GM23248 (cell line): ENCODE measurements at regions not wholly inside any gene's neighbourhood (a gene's known extent, or its start where the extent isn't known, plus 50 kb on each side); places are given as distances from the start of the nearest gene placed in this dataset.

Experiments
- DNase-seq: peaks from one replicate; pipeline ENCODE4 v3.0.0-alpha.2; 2015
- H2AFZ ChIP-seq: fragments of 200-600 bp; sonication (generic); 2 replicates; pipeline ENCODE4 v1.6.1; 2016; ENCODE audit warnings: antibody characterized with exemption
- H3F3A ChIP-seq: fragments of 200-600 bp; sonication (generic); 2 replicates; pipeline ENCODE4 v1.6.1; 2016; ENCODE audit warnings: mild to moderate bottlenecking, antibody characterized with exemption, mixed run types; ENCODE audit not compliant: insufficient read depth
- H3K27ac ChIP-seq: fragments of 200-600 bp; sonication (generic); 2 replicates; pipeline ENCODE4 v1.5.1; 2016; ENCODE audit warnings: mild to moderate bottlenecking
- H3K27me3 ChIP-seq: fragments of 200-600 bp; sonication (generic); replicated peaks from 2 replicates; pipeline ENCODE4 v1.6.1; 2016; ENCODE audit warnings: mild to moderate bottlenecking; ENCODE audit not compliant: insufficient read depth
- H3K36me3 ChIP-seq: fragments of 200-600 bp; sonication (generic); 2 replicates; pipeline ENCODE4 v1.6.1; 2016; ENCODE audit warnings: low read depth, mild to moderate bottlenecking
- H3K4me1 ChIP-seq: fragments of 200-600 bp; sonication (generic); 2 replicates; pipeline ENCODE4 v1.6.1; 2016; ENCODE audit warnings: mild to moderate bottlenecking; ENCODE audit not compliant: insufficient read depth
- H3K4me2 ChIP-seq: fragments of 200-600 bp; sonication (generic); one replicate; pipeline ENCODE4 v1.6.1; 2016; ENCODE audit warnings: mild to moderate bottlenecking; ENCODE audit not compliant: unreplicated experiment
- H3K4me3 ChIP-seq: fragments of 200-600 bp; sonication (generic); 2 replicates; pipeline ENCODE4 v1.5.1; 2016; ENCODE audit warnings: mild to moderate bottlenecking
- H3K79me2 ChIP-seq: fragments of 200-600 bp; sonication (generic); 2 replicates; pipeline ENCODE4 v1.6.1; 2016; ENCODE audit warnings: mild to moderate bottlenecking; ENCODE audit not compliant: insufficient read depth
- H3K9ac ChIP-seq: fragments of 200-600 bp; sonication (generic); 2 replicates; pipeline ENCODE4 v1.6.1; 2016; ENCODE audit warnings: mild to moderate bottlenecking
- H3K9me2 ChIP-seq: fragments of 200-600 bp; sonication (generic); 2 replicates; pipeline ENCODE4 v1.6.1; 2016; ENCODE audit warnings: mixed run types, mild to moderate bottlenecking, moderate library complexity; ENCODE audit not compliant: insufficient read depth
- H3K9me3 ChIP-seq: fragments of 200-600 bp; sonication (generic); one replicate; pipeline ENCODE4 v1.6.1; 2017; ENCODE audit warnings: low read depth
- H4K20me1 ChIP-seq: fragments of 200-600 bp; sonication (generic); 2 replicates; pipeline ENCODE4 v1.6.0; 2016; ENCODE audit not compliant: insufficient read depth
- EZH2 ChIP-seq: fragments of 200-600 bp; sonication (generic); IDR thresholded peaks from 2 replicates; pipeline ENCODE4 v1.6.1; 2018; ENCODE audit warnings: antibody characterized with exemption, mild to moderate bottlenecking; ENCODE audit not compliant: insufficient read depth, poor library complexity, severe bottlenecking
- EZH2phosphoT487 ChIP-seq: fragments of 200-600 bp; sonication (generic); IDR thresholded peaks from 2 replicates; pipeline ENCODE4 v1.6.1; 2018; ENCODE audit warnings: antibody characterized with exemption, moderate library complexity, mild to moderate bottlenecking, low read depth; ENCODE audit not compliant: insufficient read depth
- WGBS, 2 experiments: methylation state at CpG; one replicate each; pipeline ENCODE4 v1.1.6; 2015 to 2017; ENCODE audit warnings: low lambda C conversion rate in 2 of 2, low coverage in 1 of 2; ENCODE audit errors: missing lambda C conversion rate in 2 of 2; 5-methylcytosine and 5-hydroxymethylcytosine counted together
- in situ Hi-C: fragments of 300-500 bp; cut with MboI; formaldehyde crosslinking; loops from 2 replicates; pipeline ENCODE4 v1.15.0; 2020

DNA sequence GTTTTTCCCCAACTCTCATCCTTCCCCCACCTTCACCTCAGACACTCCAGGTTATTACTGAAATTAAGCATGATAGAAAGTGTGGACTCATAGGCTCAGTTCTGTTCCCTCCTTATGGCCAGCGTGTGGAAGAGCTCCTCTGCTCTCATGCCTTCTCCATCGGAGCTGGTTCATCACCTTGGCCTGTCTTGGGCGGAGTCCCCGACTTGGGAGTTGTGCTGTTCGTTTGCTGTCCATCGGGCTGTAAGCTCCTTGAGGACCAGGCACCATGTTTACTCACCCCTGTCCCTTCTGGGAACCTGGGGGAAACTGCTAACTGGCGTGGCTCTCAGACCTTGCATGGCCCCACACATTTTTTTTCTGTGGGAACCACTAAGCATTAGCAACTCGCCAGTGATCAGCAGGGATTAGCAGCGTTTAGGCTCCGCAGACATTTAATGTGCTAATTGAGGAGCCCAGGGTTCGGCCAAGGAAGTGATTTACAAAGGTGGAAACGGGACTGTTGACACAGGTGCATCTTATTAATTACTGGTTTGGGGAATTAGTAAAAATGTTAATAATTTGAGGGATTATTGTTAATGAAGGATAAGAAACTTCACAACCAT, 123.8 kb downstream of the TM9SF2 start:
- Histone ChIP-seq H3F3A (peaks cover 14% of the 10 kb centered on the region), H4K20me1 (no peaks in the 10 kb centered on the region), H3K4me2 (no peak overlapping the region), H2AFZ (no peak overlapping the region), H3K36me3 (no peaks in the 10 kb centered on the region), H3K4me3 (no peak overlapping the region), H3K4me1 (peaks cover 15% of the 10 kb centered on the region), H3K27me3 (no peaks in the 10 kb centered on the region), H3K9me3 (no peaks in the 10 kb centered on the region), H3K79me2 (no peaks in the 10 kb centered on the region), H3K9me2 (no peaks in the 10 kb centered on the region), H3K27ac (no peak overlapping the region), H3K9ac (no peak overlapping the region)
- in situ Hi-C loops, result no loop called here
- TF ChIP-seq EZH2phosphoT487 (no peak), EZH2 (no peak)
- 92 to 93% methylated on average over 12 of the region's 12 CpGs for WGBS, 2 experiments
- no peak for DNase-seq

- Histone ChIP-seq H3K4me3 (no peak overlapping the region), H3K4me2 (no peak overlapping the region), H3K9ac (no peak overlapping the region), H3K79me2 (no peaks in the 10 kb centered on the region), H3K27ac (no peak overlapping the region), H3K9me2 (no peaks in the 10 kb centered on the region), H3K9me3 (no peaks in the 10 kb centered on the region), H2AFZ (no peak overlapping the region), H3K36me3 (no peaks in the 10 kb centered on the region), H3K4me1 (no peaks in the 10 kb centered on the region), H3K27me3 (no peaks in the 10 kb centered on the region), H3F3A (no peaks in the 10 kb centered on the region), H4K20me1 (no peaks in the 10 kb centered on the region)
- no peak for DNase-seq
- in situ Hi-C loops, result no loop called here
- TF ChIP-seq EZH2phosphoT487 (no peak), EZH2 (no peak)
- WGBS, 2 experiments, result 45 to 56% methylated on average over 3 of the region's 3 CpGs
Observed at GRCh38 chr13:99620806-99621205, 119.5 kb downstream of the TM9SF2 start.

DNA sequence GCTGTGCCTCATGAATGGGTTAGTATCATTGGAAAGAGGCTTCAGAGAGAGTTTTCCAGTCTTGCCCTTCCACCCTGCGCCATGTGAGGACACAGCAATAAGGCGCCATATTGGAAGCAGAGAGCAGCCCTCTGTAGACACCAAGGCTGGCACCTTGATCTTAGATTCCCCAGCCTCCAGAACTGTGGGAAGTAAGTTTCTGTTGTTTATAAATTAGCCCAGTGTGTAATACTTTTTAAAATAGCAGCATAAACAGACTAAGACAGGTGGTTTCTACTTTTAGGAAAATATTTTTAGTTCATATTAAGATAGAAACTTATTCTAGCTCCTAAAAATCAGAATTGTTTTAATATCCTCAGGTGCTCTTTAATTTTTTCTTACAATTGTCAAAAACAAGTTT, 117.9 kb downstream of the TM9SF2 start:
- Histone ChIP-seq H3K9ac (no peak overlapping the region), H4K20me1 (no peaks in the 10 kb centered on the region), H3K36me3 (no peaks in the 10 kb centered on the region), H3K9me3 (no peaks in the 10 kb centered on the region), H3K4me1 (no peaks in the 10 kb centered on the region), H2AFZ (no peak overlapping the region), H3K4me2 (no peak overlapping the region), H3K79me2 (no peaks in the 10 kb centered on the region), H3K9me2 (no peaks in the 10 kb centered on the region), H3F3A (no peaks in the 10 kb centered on the region), H3K27ac (no peak overlapping the region), H3K27me3 (no peaks in the 10 kb centered on the region), H3K4me3 (no peak overlapping the region)
- TF ChIP-seq EZH2phosphoT487 (no peak), EZH2 (no peak)
- WGBS, 2 experiments, result 97 to 98% methylated on average over 2 of the region's 2 CpGs
- no peak for DNase-seq
- in situ Hi-C loops, result no loop called here

DNA sequence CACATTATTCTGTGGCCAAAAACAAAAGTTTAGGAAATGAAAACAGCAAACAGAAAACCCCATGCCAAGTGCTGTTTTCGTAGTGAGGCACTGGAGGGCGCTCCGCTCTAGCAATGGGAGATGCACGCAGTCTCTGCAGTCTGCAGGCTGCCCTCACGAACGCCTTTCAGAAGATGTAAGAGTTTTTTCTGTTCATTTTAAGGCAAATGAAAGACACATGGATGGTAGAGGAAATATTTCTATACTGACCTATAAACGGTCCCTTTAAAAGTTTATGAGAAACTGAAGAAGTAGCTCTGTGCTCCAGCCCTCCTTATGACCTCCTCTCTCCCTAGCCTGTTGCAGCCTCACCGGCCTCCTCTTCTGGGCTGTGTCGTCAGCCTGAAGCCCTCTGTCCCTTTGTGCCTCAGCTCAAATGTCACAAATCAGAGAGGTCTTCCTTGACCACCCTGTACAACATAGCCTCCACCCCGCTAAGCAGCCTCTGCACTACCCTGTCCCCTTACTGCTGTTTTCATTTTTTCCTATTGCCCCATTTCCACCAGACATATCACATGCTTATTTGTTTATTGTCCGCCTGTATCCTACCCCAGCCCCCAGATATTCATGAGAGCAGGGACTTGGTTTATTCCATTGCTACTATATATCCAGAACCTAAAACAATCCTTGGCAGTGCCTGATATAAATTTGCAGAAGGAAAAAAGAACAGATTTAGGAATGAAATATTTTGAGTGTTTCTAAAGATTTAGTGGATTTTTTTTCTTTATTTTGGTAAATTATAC, 116.4 kb downstream of the TM9SF2 start:
- Histone ChIP-seq H3K4me1 (no peaks in the 10 kb centered on the region), H3K9me2 (no peaks in the 10 kb centered on the region), H3K79me2 (no peaks in the 10 kb centered on the region), H3K4me3 (no peak overlapping the region), H3K27me3 (no peaks in the 10 kb centered on the region), H3K27ac (no peak overlapping the region), H2AFZ (peak overlapping the region; percentile 51), H4K20me1 (no peaks in the 10 kb centered on the region), H3K9me3 (no peaks in the 10 kb centered on the region), H3F3A (no peaks in the 10 kb centered on the region), H3K36me3 (no peaks in the 10 kb centered on the region), H3K9ac (no peak overlapping the region), H3K4me2 (peak overlapping the region; percentile 7)
- in situ Hi-C loops, result no loop called here
- 17% methylated on average over 11 of the region's 11 CpGs for WGBS, 2 experiments
- TF ChIP-seq EZH2 (no peak), EZH2phosphoT487 (no peak)
- peak; percentile 87 for DNase-seq
